Thyroid gland (tissue), 4 donors: ENCODE measurements at regions not wholly inside any gene's neighbourhood (a gene's known extent, or its start where the extent isn't known, plus 50 kb on each side); places are given as distances from the start of the nearest gene placed in this dataset.

Experiments
- CTCF ChIP-seq, 6 experiments: fragments of 200-600 bp in 3 of 6; fragments of 450-650 bp in 3 of 6; sonication (generic) in 3 of 6; IDR thresholded peaks; one replicate each; pipeline ENCODE4 v1.5.1; 2016 to 2019; ENCODE audit warnings: antibody characterized with exemption in 6 of 6, mild to moderate bottlenecking in 2 of 6, inconsistent platforms in 1 of 6, moderate library complexity in 1 of 6
- POLR2A ChIP-seq, 2 donors: fragments of 450-650 bp; IDR thresholded peaks; one replicate each; pipeline ENCODE4 v1.6.1; 2017; ENCODE audit warnings: antibody characterized with exemption in 2 of 2, mild to moderate bottlenecking in 2 of 2, moderate library complexity in 1 of 2

GRCh38 chr12:20283482-20283881, 84.9 kb upstream of the PDE3A start:
- no peak for TF ChIP-seq CTCF (IDR thresholded peaks at IDR 0.05)
- no peak for TF ChIP-seq POLR2A (IDR thresholded peaks at IDR 0.05)
